ENCODE measurements at regions not wholly inside any gene's neighbourhood (a gene's known extent, or its start where the extent isn't known, plus 50 kb on each side); places are given as distances from the start of the nearest gene placed in this dataset.
A peak's percentile ranks its signal among the peaks of the same experiment; 100 is the strongest.

DNA sequence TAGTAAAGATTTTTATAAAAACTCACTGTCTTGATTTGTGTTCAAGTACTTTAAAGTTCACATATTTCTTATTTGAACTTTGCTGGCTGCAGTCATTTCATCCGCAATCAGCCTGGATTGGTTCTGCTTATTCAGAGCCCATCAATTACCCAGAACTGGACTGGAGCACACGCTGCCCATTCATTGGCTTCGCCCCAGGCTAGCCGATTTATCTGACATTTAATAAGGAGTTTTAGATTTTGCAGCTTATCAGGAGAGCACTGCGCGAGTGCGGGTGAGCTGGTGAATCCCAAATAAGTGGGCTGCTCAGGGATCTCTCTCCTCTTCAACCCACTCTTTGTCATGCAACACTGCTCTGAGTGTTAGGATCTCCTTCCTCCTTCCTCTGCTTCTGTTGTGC lies 166.0 kb upstream of the GPR26 start:
- no peak for DNase-seq

DNA sequence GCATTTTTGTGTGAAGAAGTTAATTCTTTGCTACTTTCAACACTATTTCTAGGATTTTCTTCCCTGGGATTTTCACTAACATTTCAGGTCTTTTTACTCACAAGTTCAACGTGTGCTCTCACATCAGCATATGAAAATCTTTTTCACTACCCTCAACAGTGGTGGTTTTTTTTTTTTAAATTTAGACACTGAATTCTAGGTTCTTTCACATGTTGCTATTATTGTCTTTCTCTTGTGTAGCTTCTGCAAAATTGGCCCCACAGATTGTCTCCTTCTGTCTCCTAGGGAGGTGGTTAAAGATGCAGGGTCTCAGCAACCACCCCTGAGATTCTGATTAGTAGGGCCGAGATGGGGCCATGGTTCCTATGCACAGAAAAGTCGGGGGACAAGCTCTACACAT lies 165.0 kb upstream of the GPR26 start:
- no peak for DNase-seq

- DNase-seq = no peak
These were observed 163.2 kb upstream of the GPR26 start for GRCh38 chr10:123502983-123503382.

GRCh38 chr10:123506455-123506854 lies 159.7 kb upstream of the GPR26 start:
- DNase-seq = no peak

DNA sequence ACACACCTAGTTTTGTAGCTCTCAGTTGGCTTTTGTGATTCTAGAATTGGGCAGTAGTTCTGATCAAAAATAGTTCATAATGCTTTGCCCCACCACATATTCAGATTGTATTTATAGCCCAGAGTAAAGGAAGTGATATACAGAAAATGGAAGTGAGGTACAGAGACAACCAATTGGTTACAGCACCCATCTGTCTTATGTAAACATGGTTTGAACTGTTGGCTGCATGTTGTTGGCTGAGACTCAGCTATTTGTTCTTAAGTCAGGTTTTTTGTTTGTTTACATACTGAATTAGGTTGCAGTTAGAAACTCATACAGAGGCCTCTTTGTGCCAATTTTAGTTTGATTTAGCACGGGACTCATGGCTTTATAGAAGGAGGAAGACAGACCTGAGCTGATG lies 158.9 kb upstream of the GPR26 start:
- DNase-seq = no peak

DNA sequence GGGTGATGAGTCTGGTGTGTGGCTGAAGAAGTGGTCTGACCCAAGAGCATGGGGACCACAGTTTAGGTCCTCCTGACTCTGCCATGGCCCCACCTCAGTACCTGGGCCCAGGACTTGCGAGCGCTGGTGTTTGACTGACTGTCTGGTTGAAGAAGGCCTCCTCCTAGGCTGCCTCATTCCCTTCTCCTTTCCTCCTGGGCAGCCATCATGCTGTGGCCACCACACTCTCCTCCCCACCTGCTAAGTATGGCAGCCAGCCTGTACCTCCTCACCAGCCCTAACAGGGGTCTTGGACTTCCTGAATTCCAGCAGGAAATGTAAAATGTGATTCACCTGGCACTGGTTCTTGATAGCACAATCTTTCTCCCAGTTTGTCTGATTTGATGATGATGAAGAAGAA lies 156.8 kb upstream of the GPR26 start:
- no peak for DNase-seq

DNA sequence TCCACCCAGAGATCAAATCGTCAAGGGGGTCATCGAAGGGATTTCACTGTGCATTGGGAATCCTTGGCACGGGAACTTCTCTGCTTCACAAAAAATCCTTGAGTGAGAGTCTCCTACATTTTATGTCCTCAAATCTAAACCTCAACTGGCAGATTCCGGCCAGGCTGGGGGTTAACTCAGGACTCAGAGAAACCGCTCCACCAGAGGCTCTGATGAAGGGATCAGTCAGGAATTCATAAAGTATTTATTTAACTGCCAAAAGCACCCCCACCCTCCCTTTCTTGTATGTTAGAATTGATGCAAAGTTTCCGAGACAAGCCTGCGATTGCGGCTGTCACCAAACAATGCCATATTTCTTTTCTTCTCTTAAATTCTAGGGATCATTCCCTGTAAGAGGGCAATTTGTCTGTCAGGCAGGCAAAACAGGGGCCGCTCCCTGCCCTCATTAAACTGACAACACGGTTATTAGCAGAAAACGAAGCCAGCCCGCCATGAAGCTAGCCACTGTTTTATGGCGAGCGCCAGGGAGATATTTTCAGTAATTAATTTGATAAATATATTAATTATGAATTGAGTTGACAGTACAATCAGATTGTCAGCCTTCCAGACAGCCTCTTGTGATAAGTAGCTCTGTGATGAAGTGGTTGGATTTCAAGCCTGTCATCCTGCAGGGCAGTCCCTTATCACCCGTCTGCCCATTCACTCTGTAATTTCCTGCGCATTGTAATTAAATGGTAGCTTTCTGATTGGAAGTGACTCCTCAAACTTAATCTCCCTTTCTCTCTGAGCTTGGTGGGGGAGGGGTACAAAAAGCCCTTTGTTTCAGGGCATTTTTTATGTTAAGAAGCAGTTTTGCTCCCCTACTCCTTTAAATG lies 153.0 kb upstream of the GPR26 start:
- DNase-seq = no peak

- DNase-seq = no peak
These were observed 152.3 kb upstream of the GPR26 start for GRCh38 chr10:123513870-123514269.

DNA sequence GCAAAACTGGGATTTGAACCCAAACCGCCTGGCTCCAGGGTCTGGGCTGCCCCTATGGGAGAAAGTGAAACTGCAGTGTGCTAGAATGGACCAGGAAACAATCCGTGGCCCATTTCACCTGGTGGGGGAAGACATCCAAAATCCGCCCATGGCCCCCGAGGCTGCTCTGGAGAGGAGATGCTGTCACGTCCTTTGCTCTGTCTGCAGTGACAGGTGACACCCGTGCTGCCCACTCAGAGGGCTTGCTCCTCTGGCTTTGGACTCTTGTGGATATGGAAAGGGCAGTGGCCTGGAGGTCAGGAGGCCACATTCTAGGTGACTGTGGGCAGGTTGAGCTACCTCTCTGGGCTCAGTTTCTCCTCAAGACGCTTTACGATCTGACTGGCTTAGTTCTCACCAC lies 151.2 kb upstream of the GPR26 start:
- no peak for DNase-seq

DNA sequence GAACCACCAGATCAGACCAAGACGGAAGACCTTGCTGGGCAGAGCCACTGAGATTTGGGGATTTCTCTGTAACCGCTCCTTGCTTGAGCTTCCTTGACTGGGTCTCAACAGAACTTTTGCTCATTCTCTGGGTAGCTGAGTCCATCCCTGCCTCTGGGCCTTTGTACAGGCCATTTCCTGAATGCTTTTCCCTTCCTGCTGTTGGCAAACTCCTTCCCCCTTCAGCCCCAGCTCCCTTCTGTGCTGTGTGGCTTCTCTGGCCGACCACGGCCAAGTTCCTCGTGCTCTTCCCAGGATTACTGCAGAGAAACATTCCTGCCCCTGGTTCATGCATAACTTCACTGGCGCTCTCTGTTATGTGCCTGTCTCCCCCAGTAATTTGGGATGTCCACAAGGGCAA lies 150.5 kb upstream of the GPR26 start:
- no peak for DNase-seq

DNA sequence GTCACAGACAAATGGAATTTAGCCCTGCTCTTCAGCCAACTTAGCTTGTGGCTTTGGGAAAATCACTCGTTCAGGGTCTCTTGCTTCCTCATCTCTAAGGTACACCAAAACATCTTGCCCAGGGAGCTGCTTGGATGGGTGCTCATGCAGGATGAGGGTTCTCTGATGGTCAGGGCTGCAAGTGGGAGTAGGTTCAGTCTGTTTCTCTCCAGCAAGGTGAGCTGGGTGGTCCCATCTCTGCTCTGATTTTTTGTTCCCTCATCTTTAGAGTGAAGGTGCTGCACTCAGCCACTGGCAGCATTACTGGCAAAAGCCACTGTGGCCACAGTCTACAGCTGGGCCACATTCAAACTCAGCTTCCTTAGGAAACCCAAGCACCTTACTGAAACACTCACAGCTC lies 149.9 kb upstream of the GPR26 start:
- no peak for DNase-seq

DNA sequence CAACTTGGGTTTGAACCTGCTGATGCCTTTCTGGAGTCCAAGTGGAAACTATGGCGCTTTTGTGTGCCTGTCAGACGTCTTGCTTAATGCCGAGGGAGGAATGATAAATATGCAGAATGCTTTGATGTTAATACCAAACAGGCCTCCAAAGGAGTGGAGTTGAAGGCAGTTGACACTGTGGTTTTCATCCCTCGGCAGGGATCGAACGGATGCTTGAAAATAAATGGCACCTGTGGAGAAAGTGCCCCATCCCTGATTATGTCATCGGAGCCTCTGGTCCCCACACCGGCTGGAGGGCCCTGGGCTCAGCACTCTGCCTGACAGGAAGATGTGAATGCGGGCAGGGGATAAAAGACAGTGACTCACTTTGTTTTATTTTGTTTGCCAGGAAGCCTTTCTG lies 148.7 kb upstream of the GPR26 start:
- DNase-seq = no peak

DNA sequence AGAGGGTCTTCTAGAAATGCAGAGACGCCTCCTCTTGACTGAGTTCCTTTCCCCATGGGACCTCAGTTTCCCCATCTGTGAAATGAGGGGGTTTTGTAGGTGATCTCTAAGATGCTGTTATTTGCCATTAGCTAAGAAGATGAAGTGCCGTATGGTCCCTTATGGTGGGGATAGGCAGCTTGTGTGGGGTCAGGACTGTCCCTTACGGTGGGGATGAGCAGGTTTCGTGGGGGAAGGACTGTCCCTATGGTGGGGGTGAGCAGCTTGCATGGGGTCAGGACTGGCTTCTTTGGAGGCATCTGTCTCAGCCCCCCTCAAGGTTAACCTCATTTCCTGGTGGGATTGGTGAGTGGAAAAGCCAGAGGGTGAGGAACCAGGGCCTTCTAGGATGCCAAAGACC lies 148.3 kb upstream of the GPR26 start:
- no peak for DNase-seq

DNA sequence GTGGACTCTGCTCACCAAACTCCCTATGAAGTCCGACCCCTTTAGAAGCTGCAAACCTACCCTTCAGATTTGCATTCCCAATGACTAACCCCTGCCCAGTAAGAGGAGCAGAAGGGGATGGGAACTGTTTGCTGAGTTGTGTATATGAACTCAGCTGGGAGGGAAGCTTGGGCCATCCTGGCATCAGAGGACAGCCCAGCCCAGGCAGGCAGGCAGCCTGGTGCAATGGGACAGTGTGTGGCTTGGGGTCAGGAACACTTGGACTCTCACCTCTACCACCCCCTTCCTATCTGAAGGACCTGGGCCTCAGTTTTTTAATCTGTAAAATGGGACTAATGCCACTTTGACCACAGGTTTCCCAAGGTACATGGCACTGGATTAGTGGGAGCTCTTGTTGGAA lies 147.4 kb upstream of the GPR26 start:
- DNase-seq = no peak

GRCh38 chr10:123519861-123520260 lies 146.3 kb upstream of the GPR26 start:
- DNase-seq = no peak

- no peak for DNase-seq
These were observed 145.1 kb upstream of the GPR26 start for GRCh38 chr10:123521076-123521475.

- DNase-seq = no peak
These were observed 144.6 kb upstream of the GPR26 start for GRCh38 chr10:123521556-123521955.

- DNase-seq = peak; percentile 23
These were observed 143.3 kb upstream of the GPR26 start for GRCh38 chr10:123522702-123523312.

GRCh38 chr10:123523833-123524232 lies 142.3 kb upstream of the GPR26 start:
- DNase-seq = no peak

- DNase-seq = no peak
These were observed 139.6 kb upstream of the GPR26 start for GRCh38 chr10:123526356-123527064.

- no peak for DNase-seq
These were observed 139.0 kb upstream of the GPR26 start for GRCh38 chr10:123527151-123527550.

- DNase-seq = no peak
These were observed 136.9 kb upstream of the GPR26 start for GRCh38 chr10:123529146-123529760.

GRCh38 chr10:123530166-123530870 lies 135.8 kb upstream of the GPR26 start:
- DNase-seq = no peak
